ENCODE measurements at regions not wholly inside any gene's neighbourhood (a gene's known extent, or its start where the extent isn't known, plus 50 kb on each side); places are given as distances from the start of the nearest gene placed in this dataset.

DNA sequence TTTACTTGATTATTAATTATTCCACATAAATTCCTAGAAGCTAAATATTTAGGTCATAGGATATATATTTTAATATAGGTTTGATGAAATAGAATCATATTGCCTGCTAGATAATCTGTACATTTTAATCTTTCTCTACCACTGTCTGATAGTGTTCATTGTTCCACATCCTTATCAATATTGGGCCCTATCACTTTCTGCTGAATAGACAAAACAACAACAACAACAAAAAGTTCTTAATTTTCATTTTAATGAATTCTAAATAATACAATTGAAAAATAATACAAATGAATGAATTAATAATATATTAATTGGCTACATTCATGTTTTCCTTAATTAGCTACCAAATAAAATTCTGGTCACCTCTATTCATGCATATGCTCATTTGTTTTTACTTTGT, 1437.2 kb downstream of the LRFN5 start:
- no peaks in the 10 kb centered on the region for H3K4me1 ChIP-seq (ENCODE audit: insufficient read depth, low read length, poor library complexity, severe bottlenecking)

DNA sequence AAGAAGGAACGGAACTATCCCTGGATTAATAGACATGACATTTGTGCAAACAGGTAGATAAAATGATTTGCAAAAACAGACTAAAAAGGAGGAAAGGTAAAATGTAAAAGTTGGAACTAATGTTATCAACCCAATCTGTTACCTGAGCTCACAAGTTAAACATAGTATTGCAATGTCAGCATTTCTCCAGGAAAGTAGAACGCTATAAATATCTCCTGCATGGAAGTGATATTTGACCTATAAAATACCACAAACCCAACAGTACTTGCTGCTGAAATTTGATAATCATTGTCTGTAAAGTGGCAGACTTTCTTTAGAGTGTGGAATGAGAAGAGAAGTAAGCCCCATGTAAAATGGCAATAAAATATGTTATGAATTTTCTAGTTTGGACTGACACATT, 1435.7 kb downstream of the LRFN5 start:
- Histone ChIP-seq H3K4me1 (ENCODE audit: insufficient read depth, low read length, poor library complexity, severe bottlenecking) (no peaks in the 10 kb centered on the region), H3K4me3 (ENCODE audit: low read depth, low read length, poor library complexity, severe bottlenecking) (no peak overlapping the region), H3K9me3 (ENCODE audit: low read depth, low read length, poor library complexity, severe bottlenecking) (no peaks in the 10 kb centered on the region), H3K36me3 (ENCODE audit: insufficient read depth, low read length, poor library complexity, severe bottlenecking) (no peaks in the 10 kb centered on the region), H3K27me3 (replicated peaks; ENCODE audit: insufficient read depth, low read depth, low read length, poor library complexity) (no peaks in the 10 kb centered on the region), H3K27ac (ENCODE audit: low read depth, low read length, poor library complexity, severe bottlenecking) (no peak overlapping the region)
- ChIA-PET POLR2A (ENCODE audit: low non-redundant PET) (no interaction called here), CTCF (no interaction called here)
- no peak for DNase-seq (ENCODE audit: low spot score)
- TF ChIP-seq EZH2 (IDR thresholded peaks at IDR 0.05; ENCODE audit: borderline replicate concordance, low read depth, low read length, poor library complexity, severe bottlenecking) (no peak), CTCF (conservative IDR thresholded peaks at IDR 0.05; ENCODE audit: low read depth, low read length) (no peak)
- BruUV-seq (replicated peaks): no TSS peak
- intact Hi-C loops (cut with micrococcal nuclease; ENCODE audit: unreplicated experiment): no loop called here

More for the DNA sequence above, 1437.2 kb downstream of the LRFN5 start:
- ChIA-PET POLR2A (ENCODE audit: low non-redundant PET) (no interaction called here), CTCF (no interaction called here)
- H3K4me3 ChIP-seq (ENCODE audit: low read depth, low read length, poor library complexity, severe bottlenecking): no peak overlapping the region
- H3K27ac ChIP-seq (ENCODE audit: low read depth, low read length, poor library complexity, severe bottlenecking): no peak overlapping the region
- H3K36me3 ChIP-seq (ENCODE audit: insufficient read depth, low read length, poor library complexity, severe bottlenecking): no peaks in the 10 kb centered on the region
- TF ChIP-seq EZH2 (IDR thresholded peaks at IDR 0.05; ENCODE audit: borderline replicate concordance, low read depth, low read length, poor library complexity, severe bottlenecking) (no peak), CTCF (conservative IDR thresholded peaks at IDR 0.05; ENCODE audit: low read depth, low read length) (no peak)
- no peaks in the 10 kb centered on the region for H3K27me3 ChIP-seq (replicated peaks; ENCODE audit: insufficient read depth, low read depth, low read length, poor library complexity)
- BruUV-seq (replicated peaks): no TSS peak
- no peak for DNase-seq (ENCODE audit: low spot score)
- H3K9me3 ChIP-seq (ENCODE audit: low read depth, low read length, poor library complexity, severe bottlenecking): no peaks in the 10 kb centered on the region
- intact Hi-C loops (cut with micrococcal nuclease; ENCODE audit: unreplicated experiment): no loop called here

- Histone ChIP-seq H3K27ac (ENCODE audit: low read depth, low read length, poor library complexity, severe bottlenecking) (no peak overlapping the region), H3K4me1 (ENCODE audit: insufficient read depth, low read length, poor library complexity, severe bottlenecking) (no peaks in the 10 kb centered on the region), H3K27me3 (replicated peaks; ENCODE audit: insufficient read depth, low read depth, low read length, poor library complexity) (no peaks in the 10 kb centered on the region), H3K9me3 (ENCODE audit: low read depth, low read length, poor library complexity, severe bottlenecking) (no peaks in the 10 kb centered on the region), H3K36me3 (ENCODE audit: insufficient read depth, low read length, poor library complexity, severe bottlenecking) (no peaks in the 10 kb centered on the region), H3K4me3 (ENCODE audit: low read depth, low read length, poor library complexity, severe bottlenecking) (no peak overlapping the region)
- no TSS peak for BruUV-seq (replicated peaks)
- intact Hi-C loops (cut with micrococcal nuclease; ENCODE audit: unreplicated experiment): no loop called here
- DNase-seq (ENCODE audit: low spot score): no peak
- ChIA-PET CTCF (no interaction called here), POLR2A (ENCODE audit: low non-redundant PET) (no interaction called here)
- no peak for TF ChIP-seq EZH2 (IDR thresholded peaks at IDR 0.05; ENCODE audit: borderline replicate concordance, low read depth, low read length, poor library complexity, severe bottlenecking)
- no peak for TF ChIP-seq CTCF (conservative IDR thresholded peaks at IDR 0.05; ENCODE audit: low read depth, low read length)
These were observed 1435.3 kb downstream of the LRFN5 start for GRCh38 chr14:43041976-43042375.
